ENCODE measurements at regions not wholly inside any gene's neighbourhood (a gene's known extent, or its start where the extent isn't known, plus 50 kb on each side); places are given as distances from the start of the nearest gene placed in this dataset.

DNA sequence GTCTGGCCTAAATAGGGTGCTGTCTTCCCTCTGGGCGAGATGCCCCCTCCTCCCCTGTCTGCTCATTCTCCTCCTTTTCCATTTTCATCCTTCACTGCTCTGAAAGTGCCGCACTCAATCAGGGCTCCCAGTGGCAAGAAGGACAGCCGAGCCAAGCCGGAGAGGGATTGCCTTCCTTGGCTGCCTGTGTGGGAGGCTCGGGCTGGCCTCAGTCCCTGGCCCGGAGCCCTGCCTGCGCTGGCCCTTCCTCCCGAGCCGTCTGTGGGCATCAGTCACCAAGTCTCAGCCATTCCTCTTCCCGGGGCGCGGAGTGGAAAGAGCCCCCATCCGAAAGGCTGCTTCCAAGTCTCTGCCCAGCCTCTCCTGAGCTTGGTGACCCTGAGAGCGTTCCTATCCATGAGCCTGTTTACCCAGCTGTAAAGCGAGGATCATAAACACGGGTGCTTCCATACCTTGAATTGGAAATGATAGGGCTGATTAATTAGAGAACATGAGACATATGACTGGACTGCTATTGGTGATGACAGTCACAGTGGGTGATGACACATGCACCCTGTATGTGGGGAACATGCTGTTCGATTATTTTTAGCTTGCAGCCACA, 59.1 kb upstream of the TLE3 start:
- Histone ChIP-seq H3K18ac (ENCODE audit: low read depth, low read length) (no peak overlapping the region), H2BK20ac (ENCODE audit: low read depth, low read length) (no peak overlapping the region), H4K20me1 (ENCODE audit: insufficient read depth, low read length) (0 out of 2 replicates have a peak, but pooled peaks cover 4% of the 10 kb centered on the region), H4K8ac (ENCODE audit: low read depth in 2 of 2, low read length in 2 of 2) (no peak overlapping the region), H2BK120ac (ENCODE audit: low read depth, low read length) (no peak overlapping the region), H4K91ac (ENCODE audit: insufficient read depth, low read depth, low read length) (no peak overlapping the region), H3K23ac (ENCODE audit: low read depth, low read length) (no peak overlapping the region), H3K9ac (ENCODE audit: low read depth, low read length) (no peak overlapping the region), H2BK15ac (ENCODE audit: low read depth, low read length) (no peak overlapping the region), H3K56ac (ENCODE audit: extremely low read depth, insufficient read depth, low read length) (no peak overlapping the region), H2AFZ (replicated peaks; ENCODE audit: low read length, poor library complexity) (no peak overlapping the region), H3K4me1 (ENCODE audit: control insufficient read depth, insufficient read depth, low read length) (peaks cover 13% of the 10 kb centered on the region), H3K9me1 (ENCODE audit: insufficient read depth, low read length) (peaks cover 2% of the 10 kb centered on the region; the same call in 1 of the 2 replicates), H2BK5ac (ENCODE audit: low read depth, low read length, poor library complexity, severe bottlenecking) (no peak overlapping the region), H4K5ac (ENCODE audit: low read depth, low read length) (no peak overlapping the region), H3K4ac (ENCODE audit: low read depth, low read length) (no peak overlapping the region), H3K79me1 (ENCODE audit: low read depth in 1 of 2, low read length in 2 of 2) (no peaks in the 10 kb centered on the region), H3K27me3 (ENCODE audit: control insufficient read depth, insufficient read depth, low read length) (peaks cover 46% of the 10 kb centered on the region), H3K4me3 (ENCODE audit: insufficient read depth, low read depth, low read length) (no peak overlapping the region), H3K9me3 (ENCODE audit: control insufficient read depth, insufficient read depth, low read length) (no peaks in the 10 kb centered on the region), H3K36me3 (ENCODE audit: control insufficient read depth, insufficient read depth, low read length) (no peaks in the 10 kb centered on the region), H3K14ac (replicated peaks; ENCODE audit: low read depth, low read length) (no peak overlapping the region), H3K27ac (ENCODE audit: insufficient read depth, low read length) (no peak overlapping the region), H2AK5ac (ENCODE audit: low read depth, low read length) (no peak overlapping the region), H3K4me2 (ENCODE audit: low read depth, low read length) (peak overlapping the region; percentile 16; the same call in 1 of the 2 replicates), H2AK9ac (replicated peaks; ENCODE audit: low read depth, low read length, poor library complexity) (no peak overlapping the region)
- in situ Hi-C loops (cut with MboI; ENCODE audit: low sequenced_read_pairs): no loop called here
- DNase-seq (peak; percentile 34), ATAC-seq (ENCODE audit: low read depth) (peak; percentile 46)
- no TSS peak for BruUV-seq (replicated peaks)
- intact Hi-C loops (cut with micrococcal nuclease): no loop called here
- ChIA-PET POLR2A (ENCODE audit: unreplicated experiment) (no interaction called here), CTCF (no interaction called here)
- dilution Hi-C loops (cut with HindIII; ENCODE audit: low sequenced_read_pairs, unreplicated experiment): no loop called here
- WGBS, 2 experiments (ENCODE audit: extremely low coverage in 2 of 2, insufficient read length in 1 of 2): no CpG with 5 or more reads among the region's 17 CpGs
- 0 out of 2 replicates have a peak, but pooled peaks have one; percentile 7 for TF ChIP-seq FOS (IDR thresholded peaks at IDR 0.05; ENCODE audit: low read depth, low read length)
- no peak for TF ChIP-seq MAFK (IDR thresholded peaks at IDR 0.05; ENCODE audit: low read depth, low read length)
